HG03097 (cell line): ENCODE measurements at regions not wholly inside any gene's neighbourhood (a gene's known extent, or its start where the extent isn't known, plus 50 kb on each side); places are given as distances from the start of the nearest gene placed in this dataset.

Source experiments
- ATAC-seq: cut with Tn5 transposase; IDR thresholded peaks from one replicate; pipeline ENCODE4 v1.9.1; 2021; ENCODE audit not compliant: unreplicated experiment, low FRiP score

- ATAC-seq = no peak
Observed at GRCh38 chr11:113634940-113635575, 71.0 kb downstream of the TMPRSS5 start.

GRCh38 chr11:113632981-113633380 is 73.1 kb downstream of the TMPRSS5 start:
- no peak for ATAC-seq

GRCh38 chr11:113629562-113629961 is 76.5 kb downstream of the TMPRSS5 start:
- no peak for ATAC-seq

- ATAC-seq = no peak
Observed at GRCh38 chr11:113628912-113629311, 77.2 kb downstream of the TMPRSS5 start.

GRCh38 chr11:113627946-113628345 is 78.2 kb downstream of the TMPRSS5 start:
- no peak for ATAC-seq

GRCh38 chr11:113627297-113627696 is 78.8 kb downstream of the TMPRSS5 start:
- ATAC-seq = no peak

- ATAC-seq = no peak
Observed at GRCh38 chr11:113626736-113627135, 79.4 kb downstream of the TMPRSS5 start.

- ATAC-seq = no peak
Observed at GRCh38 chr11:113623114-113623513, 83.0 kb downstream of the TMPRSS5 start.

- no peak for ATAC-seq
Observed at GRCh38 chr11:113618360-113618759, 87.7 kb downstream of the TMPRSS5 start.

GRCh38 chr11:113615773-113616172 is 90.3 kb downstream of the TMPRSS5 start:
- no peak for ATAC-seq

GRCh38 chr11:113615098-113615497 is 91.0 kb downstream of the TMPRSS5 start:
- ATAC-seq = no peak

- no peak for ATAC-seq
Observed at GRCh38 chr11:113614097-113614496, 92.0 kb downstream of the TMPRSS5 start.

- no peak for ATAC-seq
Observed at GRCh38 chr11:113613619-113614018, 92.5 kb downstream of the TMPRSS5 start.

- no peak for ATAC-seq
Observed at GRCh38 chr11:113604186-113604585, 101.9 kb downstream of the TMPRSS5 start.

- no peak for ATAC-seq
Observed at GRCh38 chr11:113603277-113604059, 102.6 kb downstream of the TMPRSS5 start.

GRCh38 chr11:113602483-113602882 is 103.6 kb downstream of the TMPRSS5 start:
- ATAC-seq = no peak

GRCh38 chr11:113596658-113597057 is 109.5 kb downstream of the TMPRSS5 start:
- ATAC-seq = no peak

GRCh38 chr11:113595810-113596594 is 110.1 kb downstream of the TMPRSS5 start:
- ATAC-seq = no peak

- ATAC-seq = no peak
Observed at GRCh38 chr11:113593698-113594308, 112.3 kb downstream of the TMPRSS5 start.

- no peak for ATAC-seq
Observed at GRCh38 chr11:113591117-113591516, 115.0 kb downstream of the TMPRSS5 start.

GRCh38 chr11:113587308-113587739 is 112.1 kb upstream of the DRD2 start:
- peak; percentile 86 for ATAC-seq
